ENCODE measurements at regions not wholly inside any gene's neighbourhood (a gene's known extent, or its start where the extent isn't known, plus 50 kb on each side); places are given as distances from the start of the nearest gene placed in this dataset.

DNA sequence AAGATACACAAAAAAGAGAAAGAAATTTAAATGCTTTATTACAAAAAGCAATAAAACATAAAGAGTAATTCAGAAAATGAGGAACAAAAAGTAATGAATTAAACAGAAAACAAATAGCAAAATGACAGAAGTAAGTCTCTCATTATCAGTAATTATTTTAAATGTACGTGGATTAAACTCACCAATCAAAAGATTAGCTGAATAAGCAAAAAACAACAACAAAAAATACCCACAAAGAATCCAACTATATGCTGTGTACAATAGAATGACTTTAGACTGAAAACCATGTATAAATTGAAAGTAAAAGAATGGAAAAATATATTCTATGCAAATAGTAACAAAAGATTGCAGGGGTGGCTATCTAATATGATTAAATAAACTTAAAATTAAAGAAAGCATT, 1006.8 kb downstream of the SLC16A7 start:
- TF ChIP-seq CTCF (IDR thresholded peaks at IDR 0.05) = no peak
- no peak for TF ChIP-seq POLR2A (IDR thresholded peaks at IDR 0.05)
